Liver (tissue), 7 donors: ENCODE measurements at regions not wholly inside any gene's neighbourhood (a gene's known extent, or its start where the extent isn't known, plus 50 kb on each side); places are given as distances from the start of the nearest gene placed in this dataset.

ENCODE experiments used
- DNase-seq: peaks from one replicate; pipeline ENCODE4 v3.0.0-alpha.2; 2017; ENCODE audit warnings: low spot score
- H3K27ac ChIP-seq, 2 donors: one replicate each; pipeline ENCODE4 v1.7.0; 2013; ENCODE audit warnings: inconsistent platforms in 2 of 2, low read length in 2 of 2, control low read depth in 1 of 2, low read depth in 1 of 2, mild to moderate bottlenecking in 1 of 2
- H3K27me3 ChIP-seq, 4 donors: one replicate each; pipeline versions ENCODE4 v1.6.1 to v1.7.0; 2013; ENCODE audit warnings: low read length in 3 of 4, inconsistent platforms in 1 of 4, mild to moderate bottlenecking in 1 of 4, moderate library complexity in 1 of 4; ENCODE audit not compliant: control insufficient read depth in 4 of 4, insufficient read depth in 4 of 4
- H3K36me3 ChIP-seq, 4 donors: one replicate each; pipeline versions ENCODE4 v1.6.1 to v1.7.0; 2013; ENCODE audit warnings: low read length in 3 of 4, mild to moderate bottlenecking in 3 of 4, low read depth in 1 of 4, moderate library complexity in 1 of 4; ENCODE audit not compliant: control insufficient read depth in 4 of 4, insufficient read depth in 3 of 4
- H3K4me1 ChIP-seq, 4 donors: one replicate each; pipeline versions ENCODE4 v1.6.1 to v1.7.0; 2013; ENCODE audit warnings: low read length in 3 of 4, mild to moderate bottlenecking in 3 of 4, moderate library complexity in 1 of 4; ENCODE audit not compliant: control insufficient read depth in 4 of 4, insufficient read depth in 4 of 4
- H3K4me3 ChIP-seq, 3 donors: one replicate each; pipeline versions ENCODE4 v1.6.1 to v1.7.0; 2013; ENCODE audit warnings: low read length in 3 of 3, control low read depth in 1 of 3, low read depth in 1 of 3, mild to moderate bottlenecking in 1 of 3
- H3K9ac ChIP-seq, 2 donors: one replicate each; pipeline ENCODE4 v1.7.0; 2013; ENCODE audit warnings: low read length in 2 of 2, mild to moderate bottlenecking in 2 of 2, moderate library complexity in 2 of 2, control low read depth in 1 of 2, low read depth in 1 of 2
- H3K9me3 ChIP-seq, 4 donors: one replicate each; pipeline versions ENCODE4 v1.6.1 to v1.7.0; 2013; ENCODE audit warnings: low read length in 3 of 4; ENCODE audit not compliant: control insufficient read depth in 4 of 4
- EGR1 ChIP-seq, 2 donors: IDR thresholded peaks; 2 replicates each; pipeline ENCODE4 v1.6.1; 2016 to 2018; ENCODE audit warnings: antibody characterized with exemption in 2 of 2, low read depth in 2 of 2
- FOXA1 ChIP-seq: IDR thresholded peaks from 2 replicates; pipeline ENCODE4 v1.6.1; 2016; ENCODE audit warnings: antibody characterized with exemption
- FOXA2 ChIP-seq: IDR thresholded peaks from 2 replicates; pipeline ENCODE4 v1.6.1; 2016; ENCODE audit warnings: antibody characterized with exemption
- HNF4A ChIP-seq, 2 donors: conservative IDR thresholded peaks; 2 replicates each; pipeline ENCODE4 v1.6.1; 2016; ENCODE audit warnings: antibody characterized with exemption in 2 of 2, mild to moderate bottlenecking in 2 of 2
- HNF4G ChIP-seq: IDR thresholded peaks from 2 replicates; pipeline ENCODE4 v1.6.1; 2016; ENCODE audit warnings: antibody characterized with exemption
- JUND ChIP-seq, 2 donors: IDR thresholded peaks; 2 replicates each; pipeline ENCODE4 v1.6.1; 2016; ENCODE audit warnings: antibody characterized with exemption in 2 of 2
- NR2F2 ChIP-seq: IDR thresholded peaks from 2 replicates; pipeline ENCODE4 v1.6.1; 2016; ENCODE audit warnings: antibody characterized with exemption
- RAD21 ChIP-seq, 2 donors: IDR thresholded peaks; 2 replicates each; pipeline ENCODE4 v1.6.1; 2016; ENCODE audit warnings: antibody characterized with exemption in 2 of 2, mild to moderate bottlenecking in 2 of 2
- RXRA ChIP-seq, 2 donors: IDR thresholded peaks; 2 replicates each; pipeline ENCODE4 v1.6.1; 2017 to 2018; ENCODE audit warnings: antibody characterized with exemption in 2 of 2, mild to moderate bottlenecking in 1 of 2
- SP1 ChIP-seq: IDR thresholded peaks from 2 replicates; pipeline ENCODE4 v1.6.1; 2018; ENCODE audit warnings: antibody characterized with exemption, mild to moderate bottlenecking
- TAF1 ChIP-seq: conservative IDR thresholded peaks from 2 replicates; pipeline ENCODE4 v1.6.1; 2016; ENCODE audit warnings: antibody characterized with exemption, mild to moderate bottlenecking
- WGBS: extraction: QIAGEN DNeasy Blood & Tissue Kit; methylation state at CpG from one replicate; pipeline ENCODE4 v1.1.7; 2013; 5-methylcytosine and 5-hydroxymethylcytosine counted together
- TF ChIP-seq, protein P1 (sequence below): IDR thresholded peaks from 2 replicates; pipeline ENCODE4 v1.6.1; 2016; ENCODE audit warnings: antibody characterized with exemption
- TF ChIP-seq, protein P2 (sequence below): IDR thresholded peaks from 2 replicates; pipeline ENCODE4 v1.6.1; 2016; ENCODE audit warnings: antibody characterized with exemption, mild to moderate bottlenecking
- TF ChIP-seq, protein P3 (sequence below): IDR thresholded peaks from 2 replicates; pipeline ENCODE4 v1.6.1; 2016; ENCODE audit warnings: antibody characterized with exemption
- TF ChIP-seq, protein P4 (sequence below): IDR thresholded peaks from 2 replicates; pipeline ENCODE4 v1.6.1; 2016; ENCODE audit warnings: antibody characterized with exemption
- donor health status: healthy.
- donor health status: healthy.
- donor health status: healthy.
- donor health status: healthy.

DNA sequence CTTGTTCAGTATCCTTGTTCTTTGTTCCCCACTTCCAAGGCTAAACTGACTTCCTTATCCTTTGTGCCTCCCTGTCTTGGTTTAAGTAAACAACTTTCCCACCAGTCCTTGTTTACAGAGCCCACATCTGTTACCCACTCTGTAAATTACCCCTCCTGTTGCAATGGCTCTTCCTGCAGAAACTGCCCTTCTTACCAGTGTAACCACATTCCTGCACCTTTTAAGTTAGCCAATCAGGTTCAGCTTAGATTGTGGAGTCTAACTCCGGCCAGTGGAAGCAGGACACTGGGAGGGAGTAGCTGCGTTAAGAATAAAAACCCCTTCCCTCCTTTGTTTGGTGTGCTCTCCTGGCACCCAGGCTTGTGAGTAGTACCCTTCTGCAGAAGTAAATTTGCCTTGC is 360.9 kb downstream of the PRDM5 start:
- Histone ChIP-seq H3K27me3 (peaks cover 0 to 3% (median 0%) of the 10 kb centered on the region in 4 donors), H3K36me3 (no peaks in the 10 kb centered on the region), H3K9ac (no peak overlapping the region), H3K4me3 (no peak overlapping the region), H3K27ac (no peak overlapping the region), H3K9me3 (peaks cover 0 to 7% (median 3%) of the 10 kb centered on the region in 4 donors), H3K4me1 (no peaks in the 10 kb centered on the region)
- 55% methylated on average over 2 of the region's 2 CpGs for WGBS
- DNase-seq, result no peak
- TF ChIP-seq FOXA2, result no peak
- no peak for TF ChIP-seq JUND (IDR thresholded peaks at IDR 0.05)
- TF ChIP-seq, protein P1, sequence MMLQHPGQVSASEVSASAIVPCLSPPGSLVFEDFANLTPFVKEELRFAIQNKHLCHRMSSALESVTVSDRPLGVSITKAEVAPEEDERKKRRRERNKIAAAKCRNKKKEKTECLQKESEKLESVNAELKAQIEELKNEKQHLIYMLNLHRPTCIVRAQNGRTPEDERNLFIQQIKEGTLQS, result no peak
- TF ChIP-seq SP1, result no peak
- TF ChIP-seq HNF4A (conservative IDR thresholded peaks at IDR 0.05), result no peak
- TF ChIP-seq TAF1, result no peak
- TF ChIP-seq, protein P2, sequence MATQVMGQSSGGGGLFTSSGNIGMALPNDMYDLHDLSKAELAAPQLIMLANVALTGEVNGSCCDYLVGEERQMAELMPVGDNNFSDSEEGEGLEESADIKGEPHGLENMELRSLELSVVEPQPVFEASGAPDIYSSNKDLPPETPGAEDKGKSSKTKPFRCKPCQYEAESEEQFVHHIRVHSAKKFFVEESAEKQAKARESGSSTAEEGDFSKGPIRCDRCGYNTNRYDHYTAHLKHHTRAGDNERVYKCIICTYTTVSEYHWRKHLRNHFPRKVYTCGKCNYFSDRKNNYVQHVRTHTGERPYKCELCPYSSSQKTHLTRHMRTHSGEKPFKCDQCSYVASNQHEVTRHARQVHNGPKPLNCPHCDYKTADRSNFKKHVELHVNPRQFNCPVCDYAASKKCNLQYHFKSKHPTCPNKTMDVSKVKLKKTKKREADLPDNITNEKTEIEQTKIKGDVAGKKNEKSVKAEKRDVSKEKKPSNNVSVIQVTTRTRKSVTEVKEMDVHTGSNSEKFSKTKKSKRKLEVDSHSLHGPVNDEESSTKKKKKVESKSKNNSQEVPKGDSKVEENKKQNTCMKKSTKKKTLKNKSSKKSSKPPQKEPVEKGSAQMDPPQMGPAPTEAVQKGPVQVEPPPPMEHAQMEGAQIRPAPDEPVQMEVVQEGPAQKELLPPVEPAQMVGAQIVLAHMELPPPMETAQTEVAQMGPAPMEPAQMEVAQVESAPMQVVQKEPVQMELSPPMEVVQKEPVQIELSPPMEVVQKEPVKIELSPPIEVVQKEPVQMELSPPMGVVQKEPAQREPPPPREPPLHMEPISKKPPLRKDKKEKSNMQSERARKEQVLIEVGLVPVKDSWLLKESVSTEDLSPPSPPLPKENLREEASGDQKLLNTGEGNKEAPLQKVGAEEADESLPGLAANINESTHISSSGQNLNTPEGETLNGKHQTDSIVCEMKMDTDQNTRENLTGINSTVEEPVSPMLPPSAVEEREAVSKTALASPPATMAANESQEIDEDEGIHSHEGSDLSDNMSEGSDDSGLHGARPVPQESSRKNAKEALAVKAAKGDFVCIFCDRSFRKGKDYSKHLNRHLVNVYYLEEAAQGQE, result no peak
- TF ChIP-seq, protein P3, sequence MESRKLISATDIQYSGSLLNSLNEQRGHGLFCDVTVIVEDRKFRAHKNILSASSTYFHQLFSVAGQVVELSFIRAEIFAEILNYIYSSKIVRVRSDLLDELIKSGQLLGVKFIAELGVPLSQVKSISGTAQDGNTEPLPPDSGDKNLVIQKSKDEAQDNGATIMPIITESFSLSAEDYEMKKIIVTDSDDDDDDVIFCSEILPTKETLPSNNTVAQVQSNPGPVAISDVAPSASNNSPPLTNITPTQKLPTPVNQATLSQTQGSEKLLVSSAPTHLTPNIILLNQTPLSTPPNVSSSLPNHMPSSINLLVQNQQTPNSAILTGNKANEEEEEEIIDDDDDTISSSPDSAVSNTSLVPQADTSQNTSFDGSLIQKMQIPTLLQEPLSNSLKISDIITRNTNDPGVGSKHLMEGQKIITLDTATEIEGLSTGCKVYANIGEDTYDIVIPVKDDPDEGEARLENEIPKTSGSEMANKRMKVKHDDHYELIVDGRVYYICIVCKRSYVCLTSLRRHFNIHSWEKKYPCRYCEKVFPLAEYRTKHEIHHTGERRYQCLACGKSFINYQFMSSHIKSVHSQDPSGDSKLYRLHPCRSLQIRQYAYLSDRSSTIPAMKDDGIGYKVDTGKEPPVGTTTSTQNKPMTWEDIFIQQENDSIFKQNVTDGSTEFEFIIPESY, result no peak
- TF ChIP-seq, protein P4, sequence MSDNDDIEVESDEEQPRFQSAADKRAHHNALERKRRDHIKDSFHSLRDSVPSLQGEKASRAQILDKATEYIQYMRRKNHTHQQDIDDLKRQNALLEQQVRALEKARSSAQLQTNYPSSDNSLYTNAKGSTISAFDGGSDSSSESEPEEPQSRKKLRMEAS, result no peak
- no peak for TF ChIP-seq NR2F2
- TF ChIP-seq RXRA (IDR thresholded peaks at IDR 0.05), result no peak
- no peak for TF ChIP-seq EGR1 (IDR thresholded peaks at IDR 0.05; ENCODE audit: low read depth in 2 of 2)
- TF ChIP-seq HNF4G, result no peak
- TF ChIP-seq FOXA1, result no peak
- TF ChIP-seq RAD21 (IDR thresholded peaks at IDR 0.05), result no peak

GRCh38 chr4:120557372-120557771 is 365.2 kb downstream of the PRDM5 start:
- Histone ChIP-seq H3K4me3 (no peak overlapping the region), H3K27ac (no peak overlapping the region), H3K9me3 (peaks cover 0 to 7% (median 2%) of the 10 kb centered on the region in 4 donors), H3K9ac (no peak overlapping the region), H3K4me1 (no peaks in the 10 kb centered on the region), H3K27me3 (peaks cover 0 to 3% (median 0%) of the 10 kb centered on the region in 4 donors), H3K36me3 (no peaks in the 10 kb centered on the region)
- 67% methylated on average over 2 of the region's 2 CpGs for WGBS
- no peak for DNase-seq
- TF ChIP-seq, protein P4, result no peak
